ENCODE measurements at regions not wholly inside any gene's neighbourhood (a gene's known extent, or its start where the extent isn't known, plus 50 kb on each side); places are given as distances from the start of the nearest gene placed in this dataset.

GRCh38 chr3:187974871-187975271, 179.1 kb upstream of the LPP start:
- no peak for TF ChIP-seq POLR2AphosphoS5 (IDR thresholded peaks at IDR 0.05; ENCODE audit: low read length)
- TF ChIP-seq ASH2L (IDR thresholded peaks at IDR 0.05; ENCODE audit: borderline replicate concordance, low read depth): no peak
- no peak for TF ChIP-seq TCF12 (IDR thresholded peaks at IDR 0.05; ENCODE audit: low read depth, low read length)
- TF ChIP-seq CTCF (IDR thresholded peaks at IDR 0.05 in 2 of 3, conservative IDR thresholded peaks at IDR 0.05 in 1 of 3; ENCODE audit: control insufficient read depth in 2 of 3, extremely low read depth in 1 of 3, insufficient read depth in 1 of 3, low read depth in 3 of 3, low read length in 3 of 3): no peak; a peak in 1 of 6 replicates
- no peak for TF ChIP-seq EGR1 (IDR thresholded peaks at IDR 0.05; ENCODE audit: borderline replicate concordance in 1 of 2, low read depth in 2 of 2, low read length in 2 of 2)
